ENCODE measurements at regions not wholly inside any gene's neighbourhood (a gene's known extent, or its start where the extent isn't known, plus 50 kb on each side); places are given as distances from the start of the nearest gene placed in this dataset.

DNA sequence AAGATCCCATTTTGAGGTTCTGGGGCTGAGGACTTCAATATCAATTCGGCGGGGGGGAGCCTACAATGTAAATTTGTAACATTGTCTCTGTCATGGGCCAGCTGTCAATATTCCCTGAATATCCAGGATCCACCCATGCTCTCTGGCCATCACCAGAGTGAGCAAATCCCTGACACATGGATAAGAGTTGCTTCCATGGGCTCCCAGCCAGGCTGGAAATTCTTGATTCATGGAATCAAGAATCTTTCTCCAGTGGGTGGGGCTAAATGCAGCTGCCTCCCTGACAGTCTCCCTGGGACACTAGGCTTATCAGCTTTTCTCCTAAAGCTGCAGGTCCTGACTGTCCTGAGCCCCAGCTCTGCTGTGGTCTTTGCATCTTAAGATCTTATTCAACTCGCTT is 86.9 kb upstream of the IGLL5 start:
- TF ChIP-seq POLR2A (IDR thresholded peaks at IDR 0.05) = no peak
- no peak for TF ChIP-seq CTCF (IDR thresholded peaks at IDR 0.05)
